GM19468 (cell line): ENCODE measurements at regions not wholly inside any gene's neighbourhood (a gene's known extent, or its start where the extent isn't known, plus 50 kb on each side); places are given as distances from the start of the nearest gene placed in this dataset.

Source experiments
- ATAC-seq: cut with Tn5 transposase; IDR thresholded peaks from one replicate; pipeline ENCODE4 v1.9.1; 2021; ENCODE audit warnings: mild to moderate bottlenecking, moderate library complexity, moderate number of reproducible peaks; ENCODE audit not compliant: unreplicated experiment; ENCODE audit errors: extremely low read depth

GRCh38 chr4:30836231-30836630, 116.1 kb downstream of the PCDH7 start:
- ATAC-seq: no peak

- ATAC-seq: no peak
Observed at GRCh38 chr4:30837131-30837539, 117.0 kb downstream of the PCDH7 start.

GRCh38 chr4:30837861-30838260, 117.7 kb downstream of the PCDH7 start:
- no peak for ATAC-seq

- ATAC-seq: no peak
Observed at GRCh38 chr4:30838331-30838730, 118.2 kb downstream of the PCDH7 start.

GRCh38 chr4:30839583-30840520, 119.7 kb downstream of the PCDH7 start:
- no peak for ATAC-seq

- ATAC-seq: no peak
Observed at GRCh38 chr4:30840571-30840970, 120.4 kb downstream of the PCDH7 start.

GRCh38 chr4:30842142-30842541, 122.0 kb downstream of the PCDH7 start:
- ATAC-seq: no peak

GRCh38 chr4:30842689-30843088, 122.5 kb downstream of the PCDH7 start:
- ATAC-seq: no peak

- no peak for ATAC-seq
Observed at GRCh38 chr4:30844861-30845582, 124.9 kb downstream of the PCDH7 start.

- ATAC-seq: no peak
Observed at GRCh38 chr4:30847167-30847566, 127.0 kb downstream of the PCDH7 start.

- no peak for ATAC-seq
Observed at GRCh38 chr4:30847958-30848357, 127.8 kb downstream of the PCDH7 start.

- no peak for ATAC-seq
Observed at GRCh38 chr4:30854531-30854930, 134.4 kb downstream of the PCDH7 start.

- ATAC-seq: no peak
Observed at GRCh38 chr4:30855232-30855631, 135.1 kb downstream of the PCDH7 start.

- ATAC-seq: no peak
Observed at GRCh38 chr4:30856795-30857564, 136.8 kb downstream of the PCDH7 start.

GRCh38 chr4:30860978-30861377, 140.8 kb downstream of the PCDH7 start:
- no peak for ATAC-seq

GRCh38 chr4:30862196-30862595, 142.0 kb downstream of the PCDH7 start:
- no peak for ATAC-seq

- no peak for ATAC-seq
Observed at GRCh38 chr4:30863021-30863420, 142.9 kb downstream of the PCDH7 start.

GRCh38 chr4:30865691-30866090, 145.5 kb downstream of the PCDH7 start:
- no peak for ATAC-seq

GRCh38 chr4:30866346-30866745, 146.2 kb downstream of the PCDH7 start:
- no peak for ATAC-seq

- no peak for ATAC-seq
Observed at GRCh38 chr4:30866907-30867306, 146.7 kb downstream of the PCDH7 start.

GRCh38 chr4:30867427-30867826, 147.3 kb downstream of the PCDH7 start:
- no peak for ATAC-seq
